A549 (cell line): ENCODE measurements at regions not wholly inside any gene's neighbourhood (a gene's known extent, or its start where the extent isn't known, plus 50 kb on each side); places are given as distances from the start of the nearest gene placed in this dataset.
A peak's percentile ranks its signal among the peaks of the same experiment; 100 is the strongest.

Experiments
- ATAC-seq, 2 experiments: fragments of 200-7000 bp in 1 of 2; fragments of >200 bp in 1 of 2; cut with Nextera tagmentation in 1 of 2; cut with Tn5 transposase in 1 of 2; 3 replicates each; pipeline versions ENCODE4 v1.8.0 to v1.9.1; 2018 to 2020; ENCODE audit warnings: mild to moderate bottlenecking in 1 of 2, moderate library complexity in 1 of 2
- CTCF ChIA-PET: fragments of 300-600 bp; sonication (Branson Sonifier 250); formaldehyde crosslinking; extraction: SDS; loops from one replicate; lab custom pipeline; 2021; ENCODE audit warnings: antibody characterized with exemption, inconsistent platforms; lab: Yijun Ruan, JAX
- POLR2A ChIA-PET: fragments of 350-600 bp; formaldehyde crosslinking; extraction: SDS; loops from one replicate; lab custom pipeline; 2021; ENCODE audit warnings: antibody characterized with exemption, inconsistent platforms; lab: Yijun Ruan, JAX
- DNase-seq, 2 experiments: peaks; one replicate each; pipeline versions ENCODE4 v3.0.0 to v3.0.0-alpha.2; 2011 to 2016; ENCODE audit warnings: low read depth in 1 of 2, low spot score in 1 of 2
- FAIRE-seq: peaks from 2 replicates; lab custom pipeline; 2011; peaks lifted over from hg19 to GRCh38; lab: Jason Lieb, UNC
- H3K27ac ChIP-seq, 2 experiments: fragments of >200 bp; sonication (Bioruptor Twin); formaldehyde crosslinking; 3 replicates each; pipeline ENCODE4 v1.5.1; 2016 to 2017
- H3K4me1 ChIP-seq: fragments of >200 bp; sonication (Bioruptor Twin); formaldehyde crosslinking; 3 replicates; pipeline ENCODE4 v1.6.1; 2016
- H3K4me2 ChIP-seq: fragments of >200 bp; sonication (Bioruptor Twin); formaldehyde crosslinking; 3 replicates; pipeline ENCODE4 v1.6.1; 2016
- H3K4me3 ChIP-seq: fragments of >200 bp; sonication (Bioruptor Twin); formaldehyde crosslinking; 3 replicates; pipeline ENCODE4 v1.5.1; 2016
- H3K9me3 ChIP-seq: fragments of >200 bp; sonication (Bioruptor Twin); formaldehyde crosslinking; 3 replicates; pipeline ENCODE4 v1.6.1; 2016
- CEBPB ChIP-seq, 2 experiments: fragments of >200 bp in 1 of 2; sonication (Bioruptor Twin) in 1 of 2; formaldehyde crosslinking in 1 of 2; IDR thresholded peaks; 2 replicates each; pipeline ENCODE4 v1.6.1; 2012 to 2016
- CHD2 ChIP-seq: fragments of 150-350 bp; IDR thresholded peaks from 2 replicates; pipeline ENCODE4 v1.6.1; 2014; ENCODE audit warnings: low read length; ENCODE audit not compliant: partially characterized antibody
- FOSL2 ChIP-seq, 2 experiments: fragments of 450-650 bp in 1 of 2; fragments of >200 bp in 1 of 2; sonication (Bioruptor Twin) in 1 of 2; formaldehyde crosslinking; IDR thresholded peaks; 2 replicates each; pipeline versions ENCODE4 v1.5.0 to v1.6.1; 2016 to 2020; ENCODE audit warnings: mild to moderate bottlenecking in 1 of 2, moderate library complexity in 1 of 2
- HEYL ChIP-seq: fragments of 250-450 bp; sonication (Bioruptor Pico); IDR thresholded peaks from 2 replicates; pipeline ENCODE4 v1.8.0; 2021; ENCODE audit warnings: mild to moderate bottlenecking, moderate library complexity
- JUN ChIP-seq, 2 experiments: fragments of >200 bp; sonication (Bioruptor Twin); formaldehyde crosslinking; IDR thresholded peaks; 2 replicates in 1 of 2; 3 replicates in 1 of 2; pipeline ENCODE4 v1.6.1; 2016 to 2017
- JUNB ChIP-seq: fragments of >200 bp; sonication (Bioruptor Twin); formaldehyde crosslinking; IDR thresholded peaks from 2 replicates; pipeline ENCODE4 v1.6.1; 2016
- MAFK ChIP-seq: fragments of 450-650 bp; IDR thresholded peaks from 2 replicates; pipeline ENCODE4 v1.6.1; 2014; ENCODE audit not compliant: partially characterized antibody
- MAZ ChIP-seq: fragments of 150-350 bp; IDR thresholded peaks from 2 replicates; pipeline ENCODE4 v1.6.1; 2014; ENCODE audit warnings: antibody characterized with exemption, low read depth, low read length, borderline replicate concordance
- MYC ChIP-seq: IDR thresholded peaks from 2 replicates; pipeline ENCODE4 v1.6.1; 2012; ENCODE audit warnings: mild to moderate bottlenecking, inconsistent platforms, low read length, improper control_type of control experiment, borderline replicate concordance
- NPAS2 ChIP-seq: fragments of 250-450 bp; sonication (Bioruptor Pico); IDR thresholded peaks from 2 replicates; pipeline ENCODE4 v1.8.0; 2022; ENCODE audit warnings: mild to moderate bottlenecking, moderate library complexity, borderline replicate concordance
- PHF8 ChIP-seq: fragments of 200-600 bp; sonication (generic); IDR thresholded peaks from 2 replicates; pipeline ENCODE4 v1.6.1; 2016; ENCODE audit warnings: low read depth, mild to moderate bottlenecking, antibody characterized with exemption, moderate library complexity, borderline replicate concordance
- RAD21 ChIP-seq, 2 experiments: fragments of >200 bp in 1 of 2; sonication (Bioruptor Twin) in 1 of 2; formaldehyde crosslinking in 1 of 2; IDR thresholded peaks in 1 of 2; conservative IDR thresholded peaks in 1 of 2; 2 replicates in 1 of 2; 3 replicates in 1 of 2; pipeline ENCODE4 v1.6.1; 2012 to 2018; ENCODE audit warnings: inconsistent platforms in 1 of 2
- RNF2 ChIP-seq: fragments of 200-600 bp; sonication (generic); IDR thresholded peaks from 2 replicates; pipeline ENCODE4 v1.6.1; 2016; ENCODE audit warnings: low read depth, mild to moderate bottlenecking, antibody characterized with exemption, moderate library complexity, borderline replicate concordance
- SMC3 ChIP-seq: fragments of >200 bp; sonication (Bioruptor Twin); formaldehyde crosslinking; IDR thresholded peaks from 3 replicates; pipeline ENCODE4 v1.6.1; 2018; ENCODE audit warnings: inconsistent platforms
- TFCP2L1 ChIP-seq: fragments of 250-450 bp; sonication (Bioruptor Pico); IDR thresholded peaks from 2 replicates; pipeline ENCODE4 v1.5.0; 2021; ENCODE audit warnings: mild to moderate bottlenecking
- ZC3H11A ChIP-seq: fragments of 450-650 bp; IDR thresholded peaks from 2 replicates; pipeline ENCODE4 v1.6.1; 2014; ENCODE audit warnings: antibody characterized with exemption, mild to moderate bottlenecking
- ZFP36 ChIP-seq: fragments of 450-650 bp; IDR thresholded peaks from 2 replicates; pipeline ENCODE4 v1.6.1; 2014; ENCODE audit warnings: borderline replicate concordance; ENCODE audit not compliant: partially characterized antibody
- ZNF302 ChIP-seq: fragments of 250-450 bp; sonication (Bioruptor Pico); IDR thresholded peaks from 2 replicates; pipeline ENCODE4 v1.9.0; 2021; ENCODE audit warnings: inconsistent platforms, mild to moderate bottlenecking, moderate library complexity
- WGBS: methylation state at CpG from one replicate; pipeline ENCODE4 v1.1.6; 2017; ENCODE audit errors: missing lambda C conversion rate; 5-methylcytosine and 5-hydroxymethylcytosine counted together
- TF ChIP-seq, protein P1 (sequence below): IDR thresholded peaks from 2 replicates; pipeline ENCODE4 v1.6.1; 2012
- TF ChIP-seq, protein P2 (sequence below): fragments of >200 bp; sonication (Bioruptor Twin); formaldehyde crosslinking; IDR thresholded peaks from 2 replicates; pipeline ENCODE4 v1.6.1; 2016
- TF ChIP-seq, protein P3 (sequence below): IDR thresholded peaks from 2 replicates; pipeline ENCODE4 v1.6.1; 2012; ENCODE audit warnings: low read depth, borderline replicate concordance
- TF ChIP-seq, protein P4 (sequence below): fragments of >200 bp; sonication (Bioruptor Twin); formaldehyde crosslinking; IDR thresholded peaks from 3 replicates; pipeline ENCODE4 v1.6.1; 2016
- TF ChIP-seq, protein P5 (sequence below): fragments of 450-650 bp; IDR thresholded peaks from 2 replicates; pipeline ENCODE4 v1.6.1; 2014; ENCODE audit warnings: antibody characterized with exemption

DNA sequence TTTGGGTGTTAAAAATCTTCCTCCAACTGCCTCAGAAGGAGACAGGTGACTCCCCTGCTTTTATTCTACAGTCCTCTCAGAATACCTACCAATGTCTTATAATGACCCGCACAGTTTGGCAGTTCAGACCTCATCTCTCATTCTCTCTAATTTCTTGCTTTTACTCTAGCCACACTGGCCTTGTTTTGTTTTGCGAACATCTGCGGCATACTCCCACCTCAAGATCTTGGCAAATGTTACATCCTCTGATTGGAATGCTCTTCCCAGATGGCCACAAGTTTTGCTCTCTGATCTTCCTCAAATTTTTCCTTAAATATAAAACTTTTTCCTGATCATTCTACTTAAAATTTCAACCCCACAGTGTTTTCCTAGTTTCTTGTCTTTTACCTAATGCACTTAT is 94.1 kb downstream of the PLSCR2 start:
- ChIA-PET POLR2A (no interaction called here), CTCF (no interaction called here)
- peaks cover 15% of the 10 kb centered on the region for H3K9me3 ChIP-seq
- no peak overlapping the region for H3K4me3 ChIP-seq
- ATAC-seq (no peak; a peak in 1 of 6 replicates), DNase-seq (no peak), FAIRE-seq (no peak)
- H3K4me2 ChIP-seq = peak overlapping the region; percentile 52; the same call in 1 of the 3 replicates
- H3K4me1 ChIP-seq = peaks cover 17% of the 10 kb centered on the region
- H3K27ac ChIP-seq = peak overlapping the region in 1 of 2 experiments; percentile 22; a peak in 1 of 6 replicates
- TF ChIP-seq SMC3 (no peak), FOSL2 (IDR thresholded peaks at IDR 0.05) (no peak), FOSL2 (CRISPR knock-in tag; IDR thresholded peaks at IDR 0.05) (no peak), ZFP36 (no peak), TFCP2L1 (no peak), PHF8 (no peak), MYC (no peak)
- TF ChIP-seq, protein P1, sequence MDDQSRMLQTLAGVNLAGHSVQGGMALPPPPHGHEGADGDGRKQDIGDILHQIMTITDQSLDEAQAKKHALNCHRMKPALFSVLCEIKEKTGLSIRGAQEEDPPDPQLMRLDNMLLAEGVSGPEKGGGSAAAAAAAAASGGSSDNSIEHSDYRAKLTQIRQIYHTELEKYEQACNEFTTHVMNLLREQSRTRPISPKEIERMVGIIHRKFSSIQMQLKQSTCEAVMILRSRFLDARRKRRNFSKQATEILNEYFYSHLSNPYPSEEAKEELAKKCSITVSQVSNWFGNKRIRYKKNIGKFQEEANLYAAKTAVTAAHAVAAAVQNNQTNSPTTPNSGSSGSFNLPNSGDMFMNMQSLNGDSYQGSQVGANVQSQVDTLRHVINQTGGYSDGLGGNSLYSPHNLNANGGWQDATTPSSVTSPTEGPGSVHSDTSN = no peak
- TF ChIP-seq, protein P2, sequence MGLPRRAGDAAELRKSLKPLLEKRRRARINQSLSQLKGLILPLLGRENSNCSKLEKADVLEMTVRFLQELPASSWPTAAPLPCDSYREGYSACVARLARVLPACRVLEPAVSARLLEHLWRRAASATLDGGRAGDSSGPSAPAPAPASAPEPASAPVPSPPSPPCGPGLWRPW = no peak
- WGBS = 93% methylated on average over 3 of the region's 3 CpGs

DNA sequence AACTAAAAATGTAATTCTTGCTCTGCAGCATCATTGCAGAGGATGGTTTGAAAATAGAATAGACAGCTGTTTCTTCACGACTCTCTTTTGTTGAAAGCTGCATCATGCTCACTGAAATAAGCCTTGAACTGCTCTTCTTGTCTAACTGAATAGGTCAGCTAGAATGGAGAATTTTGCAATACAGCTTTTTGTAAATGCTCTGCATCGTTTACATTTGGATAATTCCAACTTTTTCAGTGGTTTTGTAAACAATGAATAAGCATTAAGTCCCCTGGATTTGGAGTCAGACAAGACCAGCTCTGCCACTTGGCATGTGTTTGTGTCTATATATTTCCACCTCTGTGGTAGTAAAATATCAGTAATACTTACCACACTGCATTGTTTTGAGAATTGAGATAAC is 95.2 kb downstream of the PLSCR2 start:
- Histone ChIP-seq H3K4me2 (peak overlapping the region; percentile 52), H3K4me3 (no peak overlapping the region), H3K27ac (no peak overlapping the region; a peak in 1 of 6 replicates), H3K4me1 (peaks cover 17% of the 10 kb centered on the region), H3K9me3 (peaks cover 15% of the 10 kb centered on the region)
- ChIA-PET POLR2A (no interaction called here), CTCF (interaction anchor here (2.0 kb wide), 1 partner anchor 8 kb away, joined by 6 read pairs; no protein-coding TSS in a partner anchor)
- DNase-seq (peak in 1 of 2 experiments; percentile 47), ATAC-seq (peak in 1 of 2 experiments; percentile 65; a peak in 2 of 6 replicates), FAIRE-seq (no peak)
- TF ChIP-seq MAZ = no peak
- peak; percentile 33 to 82; a peak in 2 of 4 replicates for TF ChIP-seq CEBPB (IDR thresholded peaks at IDR 0.05)
- TF ChIP-seq, protein P3, sequence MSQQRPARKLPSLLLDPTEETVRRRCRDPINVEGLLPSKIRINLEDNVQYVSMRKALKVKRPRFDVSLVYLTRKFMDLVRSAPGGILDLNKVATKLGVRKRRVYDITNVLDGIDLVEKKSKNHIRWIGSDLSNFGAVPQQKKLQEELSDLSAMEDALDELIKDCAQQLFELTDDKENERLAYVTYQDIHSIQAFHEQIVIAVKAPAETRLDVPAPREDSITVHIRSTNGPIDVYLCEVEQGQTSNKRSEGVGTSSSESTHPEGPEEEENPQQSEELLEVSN = no peak
- TF ChIP-seq ZC3H11A = no peak
- no peak for TF ChIP-seq MAFK
- 2% methylated on average over 2 of the region's 2 CpGs for WGBS

DNA sequence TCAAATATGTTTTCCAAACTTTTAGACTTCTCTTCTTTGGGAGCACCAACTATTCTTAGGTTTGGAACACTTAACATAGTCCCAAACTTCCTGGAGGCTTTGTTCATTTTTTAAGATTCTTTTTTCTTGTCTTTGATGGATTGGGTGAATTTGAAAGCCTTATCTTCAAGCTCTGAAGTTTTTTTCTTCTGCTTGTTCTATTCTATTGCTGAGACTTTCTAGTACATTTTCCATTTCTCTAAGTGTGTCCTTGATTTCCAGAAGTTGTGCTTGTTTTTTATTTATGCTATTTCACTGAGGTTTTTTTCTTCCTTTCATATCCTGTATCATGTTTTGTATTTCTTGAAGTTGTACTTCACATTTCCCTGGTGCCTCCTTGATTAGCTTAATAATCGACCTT is 97.5 kb downstream of the PLSCR2 start:
- POLR2A ChIA-PET = no interaction called here
- WGBS = 10% methylated on average over 1 of the region's 1 CpG
- Histone ChIP-seq H3K4me1 (peaks cover 17% of the 10 kb centered on the region), H3K4me2 (no peak overlapping the region), H3K9me3 (peaks cover 15% of the 10 kb centered on the region), H3K4me3 (no peak overlapping the region), H3K27ac (no peak overlapping the region)
- no peak for DNase-seq
- no peak for TF ChIP-seq NPAS2 (CRISPR knock-in tag)
- TF ChIP-seq, protein P1 = no peak
- FAIRE-seq = no peak
- ATAC-seq = no peak
- CTCF ChIA-PET = interaction anchor here (0.8 to 1.2 kb wide), 2 partner anchors 11 to 19 kb away, joined by 3 to 4 read pairs; no protein-coding TSS in a partner anchor

- ChIA-PET POLR2A (no interaction called here), CTCF (interaction anchor here (1.4 kb wide), 1 partner anchor 13 kb away, joined by 3 read pairs; no protein-coding TSS in a partner anchor)
- Histone ChIP-seq H3K9me3 (peaks cover 15% of the 10 kb centered on the region), H3K4me1 (peaks cover 5% of the 10 kb centered on the region), H3K4me2 (no peak overlapping the region), H3K27ac (no peak overlapping the region), H3K4me3 (no peak overlapping the region)
- 52% methylated on average over 3 of the region's 3 CpGs for WGBS
- FAIRE-seq = peak; percentile 13
- DNase-seq = no peak
- ATAC-seq = no peak
- TF ChIP-seq NPAS2 (CRISPR knock-in tag) (no peak), JUNB (no peak), RAD21 (conservative IDR thresholded peaks at IDR 0.05 in 1 of 2, IDR thresholded peaks at IDR 0.05 in 1 of 2) (no peak), RNF2 (no peak), ZNF302 (CRISPR knock-in tag) (no peak), CHD2 (no peak), JUN (IDR thresholded peaks at IDR 0.05) (no peak), HEYL (CRISPR knock-in tag) (no peak)
- TF ChIP-seq, protein P4, sequence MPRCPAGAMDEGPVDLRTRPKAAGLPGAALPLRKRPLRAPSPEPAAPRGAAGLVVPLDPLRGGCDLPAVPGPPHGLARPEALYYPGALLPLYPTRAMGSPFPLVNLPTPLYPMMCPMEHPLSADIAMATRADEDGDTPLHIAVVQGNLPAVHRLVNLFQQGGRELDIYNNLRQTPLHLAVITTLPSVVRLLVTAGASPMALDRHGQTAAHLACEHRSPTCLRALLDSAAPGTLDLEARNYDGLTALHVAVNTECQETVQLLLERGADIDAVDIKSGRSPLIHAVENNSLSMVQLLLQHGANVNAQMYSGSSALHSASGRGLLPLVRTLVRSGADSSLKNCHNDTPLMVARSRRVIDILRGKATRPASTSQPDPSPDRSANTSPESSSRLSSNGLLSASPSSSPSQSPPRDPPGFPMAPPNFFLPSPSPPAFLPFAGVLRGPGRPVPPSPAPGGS = no peak
- TF ChIP-seq, protein P3 = no peak
- TF ChIP-seq, protein P5, sequence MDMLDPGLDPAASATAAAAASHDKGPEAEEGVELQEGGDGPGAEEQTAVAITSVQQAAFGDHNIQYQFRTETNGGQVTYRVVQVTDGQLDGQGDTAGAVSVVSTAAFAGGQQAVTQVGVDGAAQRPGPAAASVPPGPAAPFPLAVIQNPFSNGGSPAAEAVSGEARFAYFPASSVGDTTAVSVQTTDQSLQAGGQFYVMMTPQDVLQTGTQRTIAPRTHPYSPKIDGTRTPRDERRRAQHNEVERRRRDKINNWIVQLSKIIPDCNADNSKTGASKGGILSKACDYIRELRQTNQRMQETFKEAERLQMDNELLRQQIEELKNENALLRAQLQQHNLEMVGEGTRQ = no peak
Observed at GRCh38 chr3:146368882-146369523, 100.4 kb downstream of the PLSCR2 start.
